ENCODE measurements at regions not wholly inside any gene's neighbourhood (a gene's known extent, or its start where the extent isn't known, plus 50 kb on each side); places are given as distances from the start of the nearest gene placed in this dataset.

DNA sequence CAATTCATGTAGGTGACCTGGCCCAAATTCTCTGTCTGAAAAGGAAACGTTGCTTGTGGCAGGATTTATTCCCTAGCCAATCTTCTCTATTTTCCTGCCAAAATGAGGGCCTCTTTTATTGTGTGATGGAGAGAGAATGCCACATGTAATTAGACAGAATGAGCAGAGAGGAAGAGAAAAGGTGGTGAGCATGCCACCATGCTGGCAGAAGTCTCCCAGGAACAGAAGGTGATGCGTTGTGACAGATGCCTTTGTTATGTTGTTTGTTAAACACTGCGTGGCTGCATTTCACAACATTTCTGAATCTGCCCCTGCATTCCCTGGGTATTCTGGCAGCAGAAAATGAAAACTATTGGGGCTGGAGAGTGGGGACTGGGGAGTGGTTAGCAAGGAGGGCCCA is 577.6 kb downstream of the TLR4 start:
- TF ChIP-seq CTCF (IDR thresholded peaks at IDR 0.05) (no peak), POLR2A (IDR thresholded peaks at IDR 0.05; ENCODE audit: low read depth) (no peak), POLR2AphosphoS5 (IDR thresholded peaks at IDR 0.05) (no peak), EP300 (IDR thresholded peaks at IDR 0.05) (no peak)

All from esophagus muscularis mucosa (tissue), 4 donors.